ENCODE measurements at regions not wholly inside any gene's neighbourhood (a gene's known extent, or its start where the extent isn't known, plus 50 kb on each side); places are given as distances from the start of the nearest gene placed in this dataset.

DNA sequence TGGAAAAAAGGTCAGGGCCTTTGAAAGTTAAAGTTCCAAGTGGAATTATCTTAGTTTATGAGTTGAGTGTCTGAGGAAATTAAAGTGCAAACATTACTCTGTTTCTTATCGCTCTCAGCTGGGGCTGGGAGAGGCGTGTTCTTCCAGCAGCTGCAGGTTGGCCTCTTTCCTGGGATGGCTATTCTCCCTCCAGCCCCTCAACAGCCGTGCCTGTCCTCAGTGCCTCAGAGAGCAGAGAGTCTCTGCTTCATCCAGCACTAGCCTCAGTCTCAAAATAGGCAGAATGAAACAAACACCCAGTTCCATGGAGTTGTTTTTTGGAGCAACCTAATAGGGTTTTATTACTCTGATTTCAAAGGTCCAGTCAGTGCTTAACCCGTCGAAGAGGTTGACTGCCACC is 298.1 kb downstream of the GALR1 start:
- no peak for TF ChIP-seq CTCF (IDR thresholded peaks at IDR 0.05)
- no peak for TF ChIP-seq POLR2A (IDR thresholded peaks at IDR 0.05)
